Lower lobe of right lung (tissue), 2 donors: ENCODE measurements at regions not wholly inside any gene's neighbourhood (a gene's known extent, or its start where the extent isn't known, plus 50 kb on each side); places are given as distances from the start of the nearest gene placed in this dataset.

ENCODE experiments used
- ATAC-seq, 2 donors: fragments of 200-7000 bp; cut with Tn5 transposase; one replicate each; pipeline ENCODE4 v1.9.1; 2020 to 2022; ENCODE audit warnings: mild to moderate bottlenecking in 2 of 2, moderate library complexity in 2 of 2
- DNase-seq: peaks from one replicate; pipeline ENCODE4 v3.0.0-alpha.2; 2020
- H3K27ac ChIP-seq: fragments of 200-600 bp; one replicate; pipeline ENCODE4 v1.8.0; 2022
- H3K27me3 ChIP-seq: fragments of 200-600 bp; one replicate; pipeline ENCODE4 v1.8.0; 2022; ENCODE audit warnings: low read depth
- H3K36me3 ChIP-seq: fragments of 200-600 bp; one replicate; pipeline ENCODE4 v1.8.0; 2022; ENCODE audit warnings: mild to moderate bottlenecking
- H3K4me1 ChIP-seq: fragments of 200-600 bp; one replicate; pipeline ENCODE4 v1.8.0; 2022
- H3K4me3 ChIP-seq: fragments of 200-600 bp; one replicate; pipeline ENCODE4 v1.8.0; 2022; ENCODE audit warnings: mild to moderate bottlenecking
- H3K9me3 ChIP-seq: fragments of 200-600 bp; one replicate; pipeline ENCODE4 v1.8.0; 2022
- intact Hi-C: fragments of 100-400 bp; cut with DNase I; formaldehyde crosslinking; loops from one replicate; pipeline ENCODE4 v1.11.0; 2022
- TF ChIP-seq, protein P1 (sequence below): fragments of 200-600 bp; IDR thresholded peaks from one replicate; pipeline ENCODE4 v1.8.0; 2022; ENCODE audit warnings: antibody characterized with exemption, mild to moderate bottlenecking
- donor health status: DM: no; HTN: yes; CAD: no; lungs with severe emphysema.

DNA sequence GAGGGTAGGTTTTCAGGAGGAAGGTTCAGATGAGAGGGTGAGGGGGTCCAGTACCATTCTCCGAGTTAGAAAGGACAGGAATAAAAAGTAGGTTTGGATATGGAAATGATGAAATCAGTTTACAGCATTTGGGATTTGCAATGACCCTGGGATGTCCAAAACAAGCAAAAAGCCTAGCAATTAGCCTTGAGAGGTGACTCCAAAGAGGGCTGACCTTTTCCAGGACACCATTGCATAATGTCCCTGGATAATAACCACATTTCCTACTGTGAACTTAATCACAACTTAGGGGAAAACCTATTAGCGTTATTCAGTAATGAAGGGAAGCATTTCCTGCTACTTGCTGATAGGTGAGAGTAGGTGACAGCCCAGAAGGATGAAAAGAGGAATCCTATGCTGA, 101.4 kb upstream of the ARHGAP42 start:
- no peak for ATAC-seq
- no peak overlapping the region for H3K4me3 ChIP-seq
- no peak overlapping the region for H3K27ac ChIP-seq
- TF ChIP-seq, protein P1, sequence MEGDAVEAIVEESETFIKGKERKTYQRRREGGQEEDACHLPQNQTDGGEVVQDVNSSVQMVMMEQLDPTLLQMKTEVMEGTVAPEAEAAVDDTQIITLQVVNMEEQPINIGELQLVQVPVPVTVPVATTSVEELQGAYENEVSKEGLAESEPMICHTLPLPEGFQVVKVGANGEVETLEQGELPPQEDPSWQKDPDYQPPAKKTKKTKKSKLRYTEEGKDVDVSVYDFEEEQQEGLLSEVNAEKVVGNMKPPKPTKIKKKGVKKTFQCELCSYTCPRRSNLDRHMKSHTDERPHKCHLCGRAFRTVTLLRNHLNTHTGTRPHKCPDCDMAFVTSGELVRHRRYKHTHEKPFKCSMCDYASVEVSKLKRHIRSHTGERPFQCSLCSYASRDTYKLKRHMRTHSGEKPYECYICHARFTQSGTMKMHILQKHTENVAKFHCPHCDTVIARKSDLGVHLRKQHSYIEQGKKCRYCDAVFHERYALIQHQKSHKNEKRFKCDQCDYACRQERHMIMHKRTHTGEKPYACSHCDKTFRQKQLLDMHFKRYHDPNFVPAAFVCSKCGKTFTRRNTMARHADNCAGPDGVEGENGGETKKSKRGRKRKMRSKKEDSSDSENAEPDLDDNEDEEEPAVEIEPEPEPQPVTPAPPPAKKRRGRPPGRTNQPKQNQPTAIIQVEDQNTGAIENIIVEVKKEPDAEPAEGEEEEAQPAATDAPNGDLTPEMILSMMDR, result no peak
- DNase-seq, result no peak
- intact Hi-C loops, result no loop called here
- H3K9me3 ChIP-seq, result no peaks in the 10 kb centered on the region
- H3K36me3 ChIP-seq, result no peaks in the 10 kb centered on the region
- H3K4me1 ChIP-seq, result no peaks in the 10 kb centered on the region
- H3K27me3 ChIP-seq, result no peaks in the 10 kb centered on the region

DNA sequence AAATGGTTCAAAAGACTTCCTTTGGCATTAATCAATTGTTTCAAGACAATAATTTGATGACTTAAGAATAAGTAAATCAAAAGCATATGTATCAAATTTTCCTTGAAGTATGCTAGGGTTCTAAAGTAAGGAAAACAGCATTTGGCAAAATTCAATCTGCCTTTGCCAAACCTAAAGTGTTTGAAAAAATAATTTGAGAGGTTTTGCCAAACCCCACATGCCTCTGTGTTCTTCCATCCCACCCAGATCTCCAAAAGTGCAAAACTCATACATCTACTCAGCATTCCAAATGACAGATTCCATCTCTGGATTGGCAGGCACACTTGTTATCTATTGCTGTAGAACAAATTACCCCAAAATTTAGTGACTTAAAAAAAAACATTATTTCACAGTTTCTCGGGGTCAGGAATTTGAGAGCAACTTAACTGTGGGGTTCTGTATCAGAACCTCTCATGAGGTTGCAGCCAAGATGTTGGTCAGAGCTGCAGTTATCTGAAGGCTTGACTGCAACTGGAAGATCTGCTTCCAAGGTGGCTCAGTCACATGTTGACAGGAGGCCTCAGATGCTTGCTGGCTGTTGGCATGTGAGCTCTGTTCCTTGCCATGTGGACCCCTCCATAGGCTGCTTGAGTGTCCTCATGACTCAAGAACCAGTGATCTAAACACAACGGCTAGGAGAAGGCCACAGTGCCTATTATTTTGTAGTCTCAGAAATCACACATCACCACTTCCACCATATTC, 100.6 kb upstream of the ARHGAP42 start:
- no peak overlapping the region for H3K4me3 ChIP-seq
- H3K9me3 ChIP-seq, result no peaks in the 10 kb centered on the region
- ATAC-seq (no peak), DNase-seq (no peak)
- no peaks in the 10 kb centered on the region for H3K36me3 ChIP-seq
- H3K4me1 ChIP-seq, result no peaks in the 10 kb centered on the region
- TF ChIP-seq, protein P1, result no peak
- H3K27me3 ChIP-seq, result no peaks in the 10 kb centered on the region
- H3K27ac ChIP-seq, result no peak overlapping the region
- intact Hi-C loops, result no loop called here

DNA sequence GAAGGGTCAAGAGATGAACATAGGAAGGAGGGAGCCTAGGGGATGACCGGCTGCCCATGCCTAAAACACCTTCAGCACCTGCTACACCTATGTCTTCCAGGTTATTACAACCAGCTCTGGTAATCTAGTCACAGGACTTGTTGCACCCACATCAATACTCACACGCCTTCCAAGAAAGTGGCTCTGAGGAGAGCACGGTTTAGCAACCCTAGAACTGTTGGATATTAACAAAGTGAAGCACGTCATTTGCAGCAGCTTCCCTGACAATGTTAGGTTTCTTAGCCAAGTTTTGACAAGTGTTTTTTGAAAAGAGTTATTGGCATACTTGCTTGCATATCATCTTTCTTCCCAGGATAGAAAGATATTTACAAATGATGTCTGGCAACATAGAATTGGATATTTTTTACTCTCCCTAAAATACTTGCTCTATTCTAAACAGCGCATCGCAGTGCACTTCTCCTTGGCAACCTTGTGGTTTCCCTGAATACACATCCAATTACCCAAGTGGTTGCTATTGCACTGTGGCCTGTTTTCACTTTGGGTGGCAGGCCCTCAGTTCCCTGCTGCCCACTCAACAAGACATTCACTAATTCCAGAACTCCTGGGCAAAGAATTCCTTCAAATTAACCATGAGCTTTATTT, 94.3 kb upstream of the ARHGAP42 start:
- no peaks in the 10 kb centered on the region for H3K36me3 ChIP-seq
- TF ChIP-seq, protein P1, result no peak
- no peak overlapping the region for H3K27ac ChIP-seq
- H3K4me1 ChIP-seq, result no peaks in the 10 kb centered on the region
- DNase-seq (no peak), ATAC-seq (peak in 1 of 2 donors; percentile 25)
- intact Hi-C loops, result no loop called here
- H3K9me3 ChIP-seq, result no peaks in the 10 kb centered on the region
- H3K27me3 ChIP-seq, result no peaks in the 10 kb centered on the region
- no peak overlapping the region for H3K4me3 ChIP-seq

DNA sequence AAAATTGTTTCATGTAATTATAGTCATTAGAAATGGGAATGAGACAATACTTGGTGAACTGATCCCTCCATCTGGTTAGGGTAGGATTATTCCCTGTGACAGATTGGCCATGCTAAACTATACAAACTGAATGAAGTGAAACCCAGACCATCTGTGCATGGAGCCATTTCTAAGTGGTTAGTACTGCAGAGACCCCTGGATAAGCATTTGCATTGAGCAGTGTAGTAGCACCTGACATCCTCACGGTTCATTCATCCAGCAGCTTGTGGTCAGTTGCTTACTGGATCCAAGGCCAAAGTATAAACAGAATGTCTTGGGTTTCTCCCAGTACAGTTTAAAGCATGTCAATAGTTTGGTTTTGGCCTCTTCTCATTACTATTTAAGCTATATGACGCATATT, 93.8 kb upstream of the ARHGAP42 start:
- intact Hi-C loops, result no loop called here
- H3K4me1 ChIP-seq, result no peaks in the 10 kb centered on the region
- H3K27me3 ChIP-seq, result no peaks in the 10 kb centered on the region
- H3K4me3 ChIP-seq, result no peak overlapping the region
- ATAC-seq, result no peak
- TF ChIP-seq, protein P1, result no peak
- no peaks in the 10 kb centered on the region for H3K9me3 ChIP-seq
- no peaks in the 10 kb centered on the region for H3K36me3 ChIP-seq
- no peak overlapping the region for H3K27ac ChIP-seq
- DNase-seq, result no peak

DNA sequence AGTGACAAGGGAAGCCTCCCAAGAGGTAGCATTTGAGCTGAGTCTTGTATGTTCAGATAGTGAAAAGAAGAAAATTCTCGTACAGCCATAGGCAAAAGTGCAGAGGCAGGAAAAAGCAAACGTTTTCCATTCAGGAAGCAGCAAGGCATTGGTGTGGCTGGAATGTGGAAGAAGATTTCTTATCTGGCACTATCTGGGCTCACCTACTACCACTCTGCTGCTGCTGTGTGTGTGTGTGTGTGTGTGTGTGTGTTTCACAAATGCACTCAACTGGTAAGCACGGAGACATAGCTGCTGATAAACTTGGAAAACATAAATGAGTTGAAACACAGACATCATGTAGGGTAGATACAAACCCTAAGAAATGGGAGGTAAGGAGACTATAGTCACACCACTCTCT, 92.8 kb upstream of the ARHGAP42 start:
- no peaks in the 10 kb centered on the region for H3K36me3 ChIP-seq
- TF ChIP-seq, protein P1, result no peak
- intact Hi-C loops, result no loop called here
- H3K27me3 ChIP-seq, result no peaks in the 10 kb centered on the region
- ATAC-seq (no peak), DNase-seq (no peak)
- H3K9me3 ChIP-seq, result no peaks in the 10 kb centered on the region
- H3K27ac ChIP-seq, result no peak overlapping the region
- no peaks in the 10 kb centered on the region for H3K4me1 ChIP-seq
- H3K4me3 ChIP-seq, result no peak overlapping the region
